OCI-LY3 (cell line): ENCODE measurements at regions not wholly inside any gene's neighbourhood (a gene's known extent, or its start where the extent isn't known, plus 50 kb on each side); places are given as distances from the start of the nearest gene placed in this dataset.

Experiments
- H2AFZ ChIP-seq: fragments of 200-600, 300-600 bp; shearing (Covaris generic); 2 replicates; pipeline ENCODE4 v1.6.0; 2014; ENCODE audit warnings: antibody characterized with exemption, low read depth, low read length
- H3K27ac ChIP-seq: fragments of 200-600, 300-600 bp; sonication (generic); 2 replicates; pipeline ENCODE4 v1.5.1; 2014; ENCODE audit warnings: mild to moderate bottlenecking, low read length, moderate library complexity, mixed read lengths
- H3K27me3 ChIP-seq: fragments of 200-600, 300-600 bp; sonication (generic); 2 replicates; pipeline ENCODE4 v1.6.1; 2014; ENCODE audit warnings: low read depth, low read length, mixed read lengths
- H3K36me3 ChIP-seq: fragments of 200-600, 300-600 bp; sonication (generic); replicated peaks from 2 replicates; pipeline ENCODE3; 2014; ENCODE audit warnings: low read depth, low read length, mixed read lengths
- H3K4me1 ChIP-seq: fragments of 300-600, 200-600 bp; sonication (generic); 2 replicates; pipeline ENCODE4 v1.6.1; 2014; ENCODE audit warnings: low read length, mixed read lengths
- H3K4me2 ChIP-seq: fragments of 200-600, 300-600 bp; sonication (generic); 2 replicates; pipeline ENCODE4 v1.6.1; 2014; ENCODE audit warnings: low read length, mixed read lengths
- H3K4me3 ChIP-seq: fragments of 300-600, 200-600 bp; sonication (generic); 2 replicates; pipeline ENCODE4 v1.5.1; 2014; ENCODE audit warnings: antibody characterized with exemption, mild to moderate bottlenecking, low read length, moderate library complexity
- H3K79me2 ChIP-seq: fragments of 300-600, 200-600 bp; shearing (Covaris generic); 2 replicates; pipeline ENCODE4 v1.6.1; 2014; ENCODE audit warnings: mild to moderate bottlenecking, low read length, mixed read lengths
- H3K9ac ChIP-seq: fragments of 300-600, 200-600 bp; shearing (Covaris generic); 2 replicates; pipeline ENCODE4 v1.6.0; 2014; ENCODE audit warnings: mild to moderate bottlenecking, low read length, moderate library complexity
- H3K9me3 ChIP-seq: fragments of 200-600, 300-600 bp; shearing (Covaris generic); 2 replicates; pipeline ENCODE4 v1.6.1; 2014; ENCODE audit warnings: low read length, mixed read lengths; ENCODE audit not compliant: insufficient read depth
- H4K20me1 ChIP-seq: fragments of 200-600, 300-600 bp; sonication (generic); 2 replicates; pipeline ENCODE4 v1.6.1; 2016; ENCODE audit warnings: low read length, mixed read lengths; ENCODE audit not compliant: insufficient read depth
- CTCF ChIP-seq: fragments of 200-600, 300-600 bp; sonication (generic); IDR thresholded peaks from 2 replicates; pipeline ENCODE4 v1.5.1; 2014; ENCODE audit warnings: antibody characterized with exemption, low read length, low read depth
- EZH2phosphoT487 ChIP-seq: fragments of 200-600 bp; shearing (Covaris generic); IDR thresholded peaks from 2 replicates; pipeline ENCODE4 v1.6.1; 2018; ENCODE audit warnings: antibody characterized with exemption, mixed run types, low read depth

GRCh38 chr3:27943106-27943505 lies 221.0 kb upstream of the EOMES start:
- Histone ChIP-seq H3K9me3 (no peaks in the 10 kb centered on the region), H2AFZ (peak overlapping the region; percentile 97), H3K27ac (no peak overlapping the region), H3K4me1 (no peaks in the 10 kb centered on the region), H3K9ac (0 out of 2 replicates have a peak overlapping the region, but pooled peaks have one; percentile 12), H3K36me3 (no peaks in the 10 kb centered on the region), H3K4me2 (peak overlapping the region; percentile 58), H3K27me3 (no peaks in the 10 kb centered on the region), H3K79me2 (no peaks in the 10 kb centered on the region), H4K20me1 (no peaks in the 10 kb centered on the region), H3K4me3 (peak overlapping the region; percentile 51)
- TF ChIP-seq CTCF, result peak; percentile 81
- TF ChIP-seq EZH2phosphoT487, result no peak

- no peaks in the 10 kb centered on the region for H3K36me3 ChIP-seq
- H3K9me3 ChIP-seq, result no peaks in the 10 kb centered on the region
- no peaks in the 10 kb centered on the region for H3K79me2 ChIP-seq
- no peaks in the 10 kb centered on the region for H3K4me1 ChIP-seq
- H2AFZ ChIP-seq, result no peak overlapping the region
- H3K4me3 ChIP-seq, result no peak overlapping the region
- H4K20me1 ChIP-seq, result no peaks in the 10 kb centered on the region
- H3K27ac ChIP-seq, result no peak overlapping the region
- no peak overlapping the region for H3K9ac ChIP-seq
- no peak overlapping the region for H3K4me2 ChIP-seq
- no peak for TF ChIP-seq EZH2phosphoT487
- TF ChIP-seq CTCF, result no peak
- no peaks in the 10 kb centered on the region for H3K27me3 ChIP-seq
These were observed 223.1 kb upstream of the EOMES start for GRCh38 chr3:27945229-27945628.

- Histone ChIP-seq H3K27ac (no peak overlapping the region), H3K4me3 (no peak overlapping the region), H3K36me3 (no peaks in the 10 kb centered on the region), H4K20me1 (no peaks in the 10 kb centered on the region), H3K4me1 (no peaks in the 10 kb centered on the region), H3K79me2 (no peaks in the 10 kb centered on the region), H3K9me3 (no peaks in the 10 kb centered on the region; the same call in 1 of the 2 replicates), H3K4me2 (no peak overlapping the region), H2AFZ (no peak overlapping the region), H3K27me3 (no peaks in the 10 kb centered on the region; the same call in 1 of the 2 replicates), H3K9ac (no peak overlapping the region)
- TF ChIP-seq CTCF, result no peak
- TF ChIP-seq EZH2phosphoT487, result no peak
These were observed 238.0 kb upstream of the EOMES start for GRCh38 chr3:27960133-27960532.

- H3K36me3 ChIP-seq, result no peaks in the 10 kb centered on the region
- H3K4me3 ChIP-seq, result no peak overlapping the region
- no peaks in the 10 kb centered on the region for H3K9me3 ChIP-seq
- no peaks in the 10 kb centered on the region for H4K20me1 ChIP-seq
- H2AFZ ChIP-seq, result no peak overlapping the region
- no peak overlapping the region for H3K27ac ChIP-seq
- no peak overlapping the region for H3K9ac ChIP-seq
- H3K27me3 ChIP-seq, result no peaks in the 10 kb centered on the region; the same call in 1 of the 2 replicates
- TF ChIP-seq EZH2phosphoT487, result no peak
- no peak for TF ChIP-seq CTCF
- H3K4me1 ChIP-seq, result no peaks in the 10 kb centered on the region
- no peaks in the 10 kb centered on the region for H3K79me2 ChIP-seq
- no peak overlapping the region for H3K4me2 ChIP-seq
These were observed 241.4 kb upstream of the EOMES start for GRCh38 chr3:27963519-27963918.
